Fibroblast of lung (primary cell): ENCODE measurements at regions not wholly inside any gene's neighbourhood (a gene's known extent, or its start where the extent isn't known, plus 50 kb on each side); places are given as distances from the start of the nearest gene placed in this dataset.

Source experiments
- EZH2 ChIP-seq: IDR thresholded peaks from 2 replicates; pipeline ENCODE4 v1.5.1; 2012; ENCODE audit warnings: low read length, control low read depth, mild to moderate bottlenecking; ENCODE audit errors: missing control alignments
- TF ChIP-seq, protein P1 (sequence below), 2 donors: IDR thresholded peaks in 1 of 2; conservative IDR thresholded peaks in 1 of 2; 1 replicate in 1 of 2; 2 replicates in 1 of 2; pipeline ENCODE4 v1.5.1; 2011 to 2012; ENCODE audit warnings: low read length in 2 of 2, control low read depth in 1 of 2, inconsistent platforms in 1 of 2, low read depth in 1 of 2, mild to moderate bottlenecking in 1 of 2

DNA sequence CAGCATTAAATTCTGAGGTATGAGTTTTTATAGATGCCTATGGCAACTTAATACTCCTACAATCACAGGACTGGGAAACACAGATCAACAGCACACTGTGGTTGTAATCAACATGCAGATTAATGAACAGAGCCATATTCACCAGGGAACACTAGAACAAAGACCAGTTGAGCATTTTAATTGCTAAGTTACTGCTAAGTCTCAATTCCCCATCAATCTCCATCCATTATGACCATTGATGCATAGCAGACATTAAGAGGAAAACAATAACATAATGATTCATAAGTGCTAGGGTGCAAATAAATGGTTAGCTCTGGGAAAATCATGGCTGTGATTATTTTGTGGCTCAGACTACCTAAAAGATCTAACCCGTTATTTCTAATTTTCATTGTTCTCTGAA, 505.6 kb downstream of the TRHDE start:
- TF ChIP-seq, protein P1, sequence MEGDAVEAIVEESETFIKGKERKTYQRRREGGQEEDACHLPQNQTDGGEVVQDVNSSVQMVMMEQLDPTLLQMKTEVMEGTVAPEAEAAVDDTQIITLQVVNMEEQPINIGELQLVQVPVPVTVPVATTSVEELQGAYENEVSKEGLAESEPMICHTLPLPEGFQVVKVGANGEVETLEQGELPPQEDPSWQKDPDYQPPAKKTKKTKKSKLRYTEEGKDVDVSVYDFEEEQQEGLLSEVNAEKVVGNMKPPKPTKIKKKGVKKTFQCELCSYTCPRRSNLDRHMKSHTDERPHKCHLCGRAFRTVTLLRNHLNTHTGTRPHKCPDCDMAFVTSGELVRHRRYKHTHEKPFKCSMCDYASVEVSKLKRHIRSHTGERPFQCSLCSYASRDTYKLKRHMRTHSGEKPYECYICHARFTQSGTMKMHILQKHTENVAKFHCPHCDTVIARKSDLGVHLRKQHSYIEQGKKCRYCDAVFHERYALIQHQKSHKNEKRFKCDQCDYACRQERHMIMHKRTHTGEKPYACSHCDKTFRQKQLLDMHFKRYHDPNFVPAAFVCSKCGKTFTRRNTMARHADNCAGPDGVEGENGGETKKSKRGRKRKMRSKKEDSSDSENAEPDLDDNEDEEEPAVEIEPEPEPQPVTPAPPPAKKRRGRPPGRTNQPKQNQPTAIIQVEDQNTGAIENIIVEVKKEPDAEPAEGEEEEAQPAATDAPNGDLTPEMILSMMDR (conservative IDR thresholded peaks at IDR 0.05 in 1 of 2, IDR thresholded peaks at IDR 0.05 in 1 of 2; ENCODE audit: low read depth in 1 of 2, low read length in 2 of 2), result no peak
- TF ChIP-seq EZH2, result no peak
